Nucleus accumbens (tissue), 56 donors: ENCODE measurements at regions not wholly inside any gene's neighbourhood (a gene's known extent, or its start where the extent isn't known, plus 50 kb on each side); places are given as distances from the start of the nearest gene placed in this dataset.

Source experiments
- DNase-seq, 56 donors: peaks; one replicate each; lab custom pipeline; 2025; lab: John Stamatoyannopoulos, UW

GRCh38 chr16:72291531-72291981 is 119.6 kb upstream of the PMFBP1 start:
- DNase-seq = no peak

GRCh38 chr16:72291121-72291520 is 119.2 kb upstream of the PMFBP1 start:
- no peak for DNase-seq

- no peak for DNase-seq
These were observed 115.7 kb upstream of the PMFBP1 start for GRCh38 chr16:72287649-72288048.

- no peak for DNase-seq
These were observed 115.1 kb upstream of the PMFBP1 start for GRCh38 chr16:72286936-72287620.

- DNase-seq = no peak
These were observed 113.8 kb upstream of the PMFBP1 start for GRCh38 chr16:72285728-72286127.

DNA sequence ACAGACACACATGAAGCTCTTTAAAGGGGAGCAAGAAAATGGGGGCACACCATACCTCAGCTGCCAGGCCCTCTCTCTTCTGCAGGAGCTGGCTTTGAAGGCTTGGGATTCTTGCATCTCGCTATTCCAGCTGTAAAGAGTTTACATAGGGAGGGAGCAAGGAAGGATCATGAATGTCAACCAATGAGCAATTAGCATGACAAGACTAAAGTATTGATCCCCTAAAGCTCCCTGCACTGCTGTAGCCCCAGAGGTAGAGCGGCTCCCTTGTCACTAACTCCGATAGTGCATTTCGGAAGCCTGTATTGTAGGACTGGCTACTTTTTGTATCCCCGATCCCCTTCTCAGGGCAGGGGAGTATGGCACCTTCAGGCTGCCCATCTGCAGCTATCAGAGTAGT is 113.4 kb upstream of the PMFBP1 start:
- DNase-seq = no peak

GRCh38 chr16:72284042-72284789 is 112.3 kb upstream of the PMFBP1 start:
- no peak for DNase-seq

- no peak for DNase-seq
These were observed 110.4 kb upstream of the PMFBP1 start for GRCh38 chr16:72282362-72282761.

GRCh38 chr16:72278301-72278700 is 106.3 kb upstream of the PMFBP1 start:
- DNase-seq = no peak

DNA sequence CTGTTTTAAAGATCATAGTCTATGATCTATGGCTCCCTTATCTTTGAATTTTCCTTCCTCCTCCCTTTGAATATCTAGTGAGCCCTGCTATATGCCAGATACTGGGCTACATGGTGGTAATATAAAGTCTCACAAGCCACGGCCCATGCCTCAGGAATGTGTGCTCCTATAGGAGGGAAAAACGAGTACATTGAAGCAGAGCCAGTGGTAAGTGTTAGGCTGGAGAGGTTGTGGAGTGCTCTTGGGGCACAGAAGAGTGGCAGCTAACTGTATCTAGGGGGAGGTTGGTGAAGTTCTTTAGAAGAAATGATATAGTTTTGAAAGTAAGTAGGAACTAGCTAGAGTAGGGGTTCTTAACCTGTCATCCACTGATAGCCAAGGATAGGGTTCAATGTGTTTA is 105.8 kb upstream of the PMFBP1 start:
- DNase-seq = no peak

DNA sequence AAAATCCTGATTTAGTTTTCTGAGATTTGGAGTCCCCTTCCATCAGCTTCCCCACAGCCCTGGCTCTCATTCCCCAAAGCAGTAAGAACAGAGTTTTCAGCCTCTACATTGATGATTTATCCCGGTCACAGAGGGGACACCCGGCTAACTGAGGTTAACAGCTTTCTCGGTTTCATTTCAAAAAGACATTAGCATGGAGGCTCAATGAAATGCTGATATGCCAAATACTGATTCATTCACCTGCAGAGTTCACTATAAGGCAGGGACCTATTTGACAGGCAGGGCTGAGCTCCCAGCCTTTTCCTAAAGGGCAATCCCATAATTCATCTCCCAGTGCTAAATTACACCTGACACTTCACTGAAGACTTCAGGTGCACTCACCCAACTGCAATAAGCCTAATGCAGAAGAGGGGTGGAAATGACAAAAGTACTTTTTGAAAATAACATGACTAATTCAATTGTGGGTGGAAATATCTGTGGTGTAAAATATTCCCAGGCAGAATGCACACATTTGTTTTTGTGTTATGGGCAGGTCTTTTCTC is 99.8 kb upstream of the PMFBP1 start:
- peak in 8 of 56 donors; percentile 1 to 23 (median 8) for DNase-seq

DNA sequence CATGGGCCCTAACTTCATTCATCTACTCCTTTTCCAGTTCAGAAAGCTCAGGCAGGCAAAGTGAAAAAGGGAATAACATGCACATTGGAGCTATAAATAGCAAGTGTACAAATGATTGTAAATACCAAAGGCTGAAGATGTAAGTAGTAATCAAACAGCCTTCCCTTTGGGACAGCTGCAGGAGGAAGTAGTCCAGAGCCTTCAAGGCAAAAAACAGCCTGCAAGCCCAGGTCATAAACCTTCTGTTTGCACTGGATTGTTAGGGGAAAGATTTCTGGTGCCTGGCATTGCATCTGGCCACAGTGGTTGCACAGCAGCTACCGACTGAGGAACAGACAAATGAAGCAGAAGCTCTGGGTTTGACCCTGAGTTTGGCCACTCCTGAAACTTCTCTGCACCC is 98.6 kb upstream of the PMFBP1 start:
- no peak for DNase-seq

DNA sequence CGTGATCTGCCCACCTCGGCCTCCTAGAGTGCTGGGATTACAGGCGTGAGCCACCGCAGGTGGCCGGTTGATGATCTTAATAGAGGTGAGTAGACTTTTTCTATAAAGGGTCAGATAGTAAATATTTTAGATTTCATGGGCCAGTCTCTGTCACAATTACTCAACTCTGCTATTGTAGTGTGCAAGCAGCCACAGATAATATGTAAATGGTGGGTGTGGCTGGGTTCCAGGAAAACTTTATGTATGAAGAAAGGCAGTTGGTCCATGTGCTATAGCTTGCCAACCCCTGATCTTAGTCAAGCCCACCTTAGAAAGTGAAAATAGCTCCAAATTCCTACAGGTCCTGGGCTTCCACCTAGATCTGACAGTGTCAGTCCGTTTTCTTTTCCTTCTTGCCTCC is 94.9 kb upstream of the PMFBP1 start:
- DNase-seq = no peak

GRCh38 chr16:72264771-72265170 is 92.8 kb upstream of the PMFBP1 start:
- no peak for DNase-seq

DNA sequence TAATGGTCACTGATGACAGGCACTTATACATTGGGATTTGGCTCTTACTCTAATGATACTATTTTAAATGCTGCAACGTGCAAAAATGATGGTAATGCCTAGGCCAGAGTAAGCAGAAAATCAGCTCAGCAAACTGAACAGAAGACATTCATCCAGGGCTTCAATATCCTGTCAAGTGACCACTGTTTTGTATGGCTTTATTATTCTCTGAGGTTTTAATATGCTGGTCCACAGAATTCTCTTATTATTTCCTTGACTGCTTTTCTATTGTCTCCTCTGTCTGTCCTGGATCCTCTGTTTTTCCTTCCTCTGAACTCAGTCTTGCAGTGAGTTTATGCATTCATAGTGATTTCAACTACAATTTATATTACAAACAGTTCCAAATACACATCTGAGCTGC is 90.8 kb upstream of the PMFBP1 start:
- no peak for DNase-seq

- DNase-seq = no peak
These were observed 89.2 kb upstream of the PMFBP1 start for GRCh38 chr16:72261127-72261526.

DNA sequence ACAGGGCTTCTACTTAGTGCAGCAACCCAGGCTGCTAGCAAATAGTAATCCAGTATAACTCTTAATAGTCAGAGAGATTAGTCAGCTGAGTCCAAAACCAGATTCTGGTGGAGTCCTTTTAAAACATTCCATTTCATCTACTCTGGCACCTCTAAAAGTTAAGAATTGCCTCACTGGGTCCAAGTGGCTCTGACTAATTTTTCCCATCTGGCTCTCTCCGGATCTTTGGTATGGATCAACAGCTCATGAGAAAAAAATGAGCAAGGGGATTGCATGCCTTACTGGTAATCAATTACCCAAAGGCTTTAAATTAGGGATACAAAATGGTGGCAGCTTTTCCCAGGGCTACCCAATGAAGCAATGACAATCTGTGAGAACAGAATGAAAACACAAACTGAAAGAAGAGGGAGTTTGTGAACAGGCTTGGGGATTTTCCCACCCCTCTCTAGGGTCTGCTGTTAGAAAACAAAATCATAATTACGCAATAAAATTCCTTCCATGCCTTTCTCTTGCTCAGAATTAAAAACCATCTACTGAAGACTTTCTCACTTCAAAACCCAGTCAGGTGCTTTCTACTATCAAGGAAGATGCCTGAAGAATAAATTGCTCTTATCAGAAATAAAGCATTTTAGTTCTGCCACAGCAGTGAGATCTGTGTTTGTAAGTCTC is 84.6 kb upstream of the PMFBP1 start:
- no peak for DNase-seq

- no peak for DNase-seq
These were observed 83.8 kb upstream of the PMFBP1 start for GRCh38 chr16:72255786-72256185.

DNA sequence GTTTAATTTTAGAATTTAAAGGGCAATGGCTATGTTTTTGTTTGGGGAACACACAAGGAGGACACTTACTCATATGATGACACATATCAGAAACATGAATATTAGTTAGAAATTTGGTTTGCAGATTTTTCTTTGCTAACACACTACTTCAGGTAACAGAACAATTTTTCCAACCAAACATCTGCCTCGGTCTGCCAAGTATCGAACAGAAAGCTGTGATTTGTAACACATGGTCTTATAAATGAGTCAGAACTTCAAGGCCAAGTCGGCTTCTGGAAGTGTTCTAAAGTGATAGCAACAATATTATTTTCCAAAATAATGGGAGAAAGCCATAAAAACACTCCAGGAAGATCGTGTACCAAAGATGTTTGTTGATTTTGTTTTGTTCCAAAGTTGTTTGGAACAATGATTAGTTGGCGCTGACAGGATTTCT is 75.9 kb upstream of the PMFBP1 start:
- DNase-seq = no peak

DNA sequence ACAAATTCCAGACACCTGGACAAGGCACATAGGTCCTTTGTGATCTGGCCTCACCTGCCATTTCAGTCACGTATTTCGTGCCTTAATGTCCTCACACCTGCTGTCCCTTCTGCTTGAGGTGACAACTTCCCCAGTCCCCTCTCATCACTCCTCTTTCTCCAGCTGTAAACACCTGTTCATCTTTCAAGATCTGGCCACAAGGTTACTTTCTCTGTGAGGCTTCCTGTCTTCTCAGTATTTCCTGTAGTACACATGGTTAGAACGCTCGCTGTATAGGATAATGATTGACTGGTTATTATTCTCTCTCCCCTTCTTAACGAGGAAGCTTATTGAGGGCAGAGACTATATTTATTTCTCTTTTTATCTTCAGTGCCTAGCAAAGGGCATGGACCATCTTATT is 74.5 kb upstream of the PMFBP1 start:
- DNase-seq = no peak

DNA sequence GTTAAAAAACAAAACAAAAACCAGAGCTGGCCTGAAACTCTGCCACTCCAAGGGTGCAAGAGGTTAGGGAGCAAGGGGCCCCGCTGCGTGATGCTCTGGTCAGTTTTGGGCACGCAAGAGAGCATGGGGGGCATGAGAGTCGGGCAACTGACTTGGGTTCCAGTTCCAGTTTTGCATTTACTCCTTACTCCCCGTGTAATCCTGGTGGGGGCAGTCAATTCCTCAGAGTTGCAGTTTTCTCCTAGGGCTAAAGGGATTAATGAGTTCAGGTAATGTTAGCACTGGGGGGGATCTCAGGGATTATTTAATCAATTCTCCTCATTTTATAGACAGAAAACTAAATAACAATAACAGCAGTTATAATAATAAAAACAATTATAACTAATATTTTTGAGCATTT is 72.9 kb upstream of the PMFBP1 start:
- no peak for DNase-seq
